Psoas muscle (tissue), 7 donors: ENCODE measurements at regions not wholly inside any gene's neighbourhood (a gene's known extent, or its start where the extent isn't known, plus 50 kb on each side); places are given as distances from the start of the nearest gene placed in this dataset.

Source experiments
- ATAC-seq, 4 donors: fragments of 200-7000 bp; cut with Tn5 transposase; one replicate each; pipeline ENCODE4 v1.9.1; 2020; ENCODE audit warnings: moderate library complexity in 3 of 4, mild to moderate bottlenecking in 2 of 4
- DNase-seq, 2 donors: peaks; one replicate each; pipeline ENCODE4 v3.0.0-alpha.2; 2020
- H3K27ac ChIP-seq: fragments of 200-600 bp; one replicate; pipeline ENCODE4 v1.8.0; 2022
- H3K27me3 ChIP-seq, 3 donors: fragments of 200-600 bp in 1 of 3; one replicate each; pipeline versions ENCODE4 v1.6.1 to v1.8.0; 2013 to 2022; ENCODE audit warnings: low read length in 2 of 3, mild to moderate bottlenecking in 2 of 3, moderate library complexity in 1 of 3; ENCODE audit not compliant: insufficient read depth in 3 of 3
- H3K36me3 ChIP-seq, 2 donors: fragments of 200-600 bp in 1 of 2; one replicate each; pipeline versions ENCODE4 v1.6.1 to v1.8.0; 2013 to 2022; ENCODE audit warnings: low read depth in 1 of 2, mild to moderate bottlenecking in 1 of 2, moderate library complexity in 1 of 2; ENCODE audit not compliant: insufficient read depth in 1 of 2
- H3K4me1 ChIP-seq: fragments of 200-600 bp; one replicate; pipeline ENCODE4 v1.8.0; 2022
- H3K4me3 ChIP-seq: fragments of 200-600 bp; one replicate; pipeline ENCODE4 v1.8.0; 2022; ENCODE audit warnings: mild to moderate bottlenecking
- H3K9me3 ChIP-seq: fragments of 200-600 bp; one replicate; pipeline ENCODE4 v1.8.0; 2022
- WGBS, 3 donors: extraction: QIAGEN DNeasy Blood & Tissue Kit; methylation state at CpG; one replicate each; pipeline versions ENCODE4 v1.1.6 to v1.1.7; 2013; 5-methylcytosine and 5-hydroxymethylcytosine counted together
- intact Hi-C, 2 donors: fragments of 100-400 bp; cut with DNase I; formaldehyde crosslinking; loops; one replicate each; pipeline versions ENCODE4 v1.11.0 to v1.14.2; 2022
- TF ChIP-seq, protein P1 (sequence below): fragments of 200-600 bp; IDR thresholded peaks from one replicate; pipeline ENCODE4 v1.8.0; 2022; ENCODE audit warnings: antibody characterized with exemption
- donor health status: healthy with polysubstance abuse.
- donor health status: DM: no; HTN: no; CAD: no; lungs with moderate emphysema.
- donor health status: Bipolar disorder and iron deficiency.
- donor health status: healthy.
- donor health status: DM: yes; HTN: yes; CAD: no.
- donor health status: DM: no; HTN: no; CAD: no.
- donor health status: DM: yes; HTN: yes; CAD: no.

GRCh38 chr4:123200051-123200940 is 196.3 kb upstream of the SPRY1 start:
- Histone ChIP-seq H3K36me3 (no peaks in the 10 kb centered on the region), H3K27me3 (no peaks in the 10 kb centered on the region), H3K4me1 (no peaks in the 10 kb centered on the region), H3K27ac (no peak overlapping the region), H3K9me3 (no peaks in the 10 kb centered on the region), H3K4me3 (no peak overlapping the region)
- no peak for DNase-seq
- WGBS, 3 donors, result 72 to 86% (median 75%) methylated on average over 7 of the region's 7 CpGs
- ATAC-seq, result no peak
- intact Hi-C loops, result no loop called here
- TF ChIP-seq, protein P1, sequence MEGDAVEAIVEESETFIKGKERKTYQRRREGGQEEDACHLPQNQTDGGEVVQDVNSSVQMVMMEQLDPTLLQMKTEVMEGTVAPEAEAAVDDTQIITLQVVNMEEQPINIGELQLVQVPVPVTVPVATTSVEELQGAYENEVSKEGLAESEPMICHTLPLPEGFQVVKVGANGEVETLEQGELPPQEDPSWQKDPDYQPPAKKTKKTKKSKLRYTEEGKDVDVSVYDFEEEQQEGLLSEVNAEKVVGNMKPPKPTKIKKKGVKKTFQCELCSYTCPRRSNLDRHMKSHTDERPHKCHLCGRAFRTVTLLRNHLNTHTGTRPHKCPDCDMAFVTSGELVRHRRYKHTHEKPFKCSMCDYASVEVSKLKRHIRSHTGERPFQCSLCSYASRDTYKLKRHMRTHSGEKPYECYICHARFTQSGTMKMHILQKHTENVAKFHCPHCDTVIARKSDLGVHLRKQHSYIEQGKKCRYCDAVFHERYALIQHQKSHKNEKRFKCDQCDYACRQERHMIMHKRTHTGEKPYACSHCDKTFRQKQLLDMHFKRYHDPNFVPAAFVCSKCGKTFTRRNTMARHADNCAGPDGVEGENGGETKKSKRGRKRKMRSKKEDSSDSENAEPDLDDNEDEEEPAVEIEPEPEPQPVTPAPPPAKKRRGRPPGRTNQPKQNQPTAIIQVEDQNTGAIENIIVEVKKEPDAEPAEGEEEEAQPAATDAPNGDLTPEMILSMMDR, result no peak

- Histone ChIP-seq H3K36me3 (no peaks in the 10 kb centered on the region), H3K4me1 (no peaks in the 10 kb centered on the region), H3K27ac (no peak overlapping the region), H3K9me3 (no peaks in the 10 kb centered on the region), H3K27me3 (no peaks in the 10 kb centered on the region), H3K4me3 (no peak overlapping the region)
- TF ChIP-seq, protein P1, result no peak
- 0 to 88% (median 79%) methylated on average over 1 of the region's 1 CpG for WGBS, 3 donors
- intact Hi-C loops, result no loop called here
- no peak for ATAC-seq
- DNase-seq, result no peak
Observed at GRCh38 chr4:123204737-123205136, 191.9 kb upstream of the SPRY1 start.

DNA sequence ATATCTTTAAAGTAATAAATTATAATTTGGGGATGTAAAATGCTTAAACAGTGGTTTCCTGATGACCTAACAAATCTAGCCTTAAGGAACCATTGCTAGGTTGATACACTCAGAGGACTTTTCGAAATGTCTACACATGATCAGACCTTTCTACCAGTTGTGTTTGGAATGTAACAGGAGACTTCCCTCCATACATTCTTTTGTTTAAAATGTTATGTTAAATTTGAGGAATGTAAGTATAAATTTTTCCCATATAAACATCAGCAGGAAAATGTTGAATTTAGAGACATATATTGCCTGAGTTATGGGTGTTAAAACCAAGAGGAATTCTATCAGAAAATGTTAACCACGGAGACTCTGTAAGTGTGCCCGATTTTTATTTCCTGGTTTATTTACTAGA is 190.6 kb upstream of the SPRY1 start:
- H3K27ac ChIP-seq, result no peak overlapping the region
- H3K36me3 ChIP-seq, result no peaks in the 10 kb centered on the region
- no peaks in the 10 kb centered on the region for H3K27me3 ChIP-seq
- no peaks in the 10 kb centered on the region for H3K4me1 ChIP-seq
- no peak overlapping the region for H3K4me3 ChIP-seq
- 66 to 74% (median 74%) methylated on average over 3 of the region's 3 CpGs for WGBS, 3 donors
- intact Hi-C loops, result no loop called here
- H3K9me3 ChIP-seq, result no peaks in the 10 kb centered on the region
- TF ChIP-seq, protein P1, result no peak
- no peak for ATAC-seq
- DNase-seq, result no peak

DNA sequence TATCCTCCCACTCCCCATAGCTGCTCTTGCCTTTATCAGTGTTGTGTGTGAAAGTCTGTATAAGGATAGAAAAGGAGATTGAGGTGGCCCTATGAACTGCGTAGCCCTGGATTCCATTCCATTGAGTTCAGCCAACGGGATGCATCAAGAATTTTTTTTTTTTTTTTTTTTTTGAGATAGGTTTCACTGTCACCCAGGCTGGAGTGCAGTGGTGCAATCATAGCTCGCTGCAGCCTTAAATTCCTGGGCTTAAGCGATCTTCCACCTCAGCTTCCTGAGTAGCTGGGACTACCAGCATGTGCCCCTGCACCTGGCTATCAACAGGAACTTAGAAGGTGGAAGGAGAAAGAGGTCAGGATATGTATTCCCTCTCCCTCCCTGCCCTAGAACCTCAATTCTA is 187.2 kb upstream of the SPRY1 start:
- no peaks in the 10 kb centered on the region for H3K9me3 ChIP-seq
- no peak for ATAC-seq
- no peak overlapping the region for H3K27ac ChIP-seq
- H3K4me1 ChIP-seq, result no peaks in the 10 kb centered on the region
- no peak for DNase-seq
- no peaks in the 10 kb centered on the region for H3K27me3 ChIP-seq
- intact Hi-C loops, result no loop called here
- TF ChIP-seq, protein P1, result no peak
- no peaks in the 10 kb centered on the region for H3K36me3 ChIP-seq
- H3K4me3 ChIP-seq, result no peak overlapping the region
- 93 to 96% (median 96%) methylated on average over 4 of the region's 4 CpGs for WGBS, 3 donors

DNA sequence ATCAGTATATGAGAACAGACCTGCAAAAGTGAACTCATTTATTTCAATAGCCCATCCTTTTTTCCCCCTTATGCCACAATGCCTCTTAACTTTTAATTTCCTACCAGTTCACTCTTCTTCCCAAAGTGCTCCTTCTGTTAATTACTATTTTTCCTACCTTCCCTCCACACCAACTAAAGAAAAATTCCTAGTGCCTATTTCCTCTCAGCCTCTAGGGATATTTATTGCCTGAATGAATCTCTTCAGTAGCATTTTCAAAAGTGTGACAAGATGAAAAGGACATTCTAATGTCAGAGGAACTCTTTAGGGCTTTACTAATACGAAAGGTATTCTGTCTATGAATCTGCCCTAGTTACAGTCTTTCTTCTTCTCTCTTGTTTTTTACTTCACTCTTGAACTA is 181.1 kb upstream of the SPRY1 start:
- no peaks in the 10 kb centered on the region for H3K9me3 ChIP-seq
- 84 to 100% (median 88%) methylated on average over 1 of the region's 1 CpG for WGBS, 3 donors
- no peaks in the 10 kb centered on the region for H3K36me3 ChIP-seq
- no peak for ATAC-seq
- TF ChIP-seq, protein P1, result no peak
- H3K4me1 ChIP-seq, result no peaks in the 10 kb centered on the region
- no peaks in the 10 kb centered on the region for H3K27me3 ChIP-seq
- intact Hi-C loops, result no loop called here
- DNase-seq, result no peak
- no peak overlapping the region for H3K27ac ChIP-seq
- H3K4me3 ChIP-seq, result no peak overlapping the region
